Panc1 (cell line): ENCODE measurements at regions not wholly inside any gene's neighbourhood (a gene's known extent, or its start where the extent isn't known, plus 50 kb on each side); places are given as distances from the start of the nearest gene placed in this dataset.

Source experiments
- ATAC-seq: fragments of 200-7000 bp; cut with Tn5 transposase; 2 replicates; pipeline ENCODE4 v1.9.1; 2020; ENCODE audit warnings: mild to moderate bottlenecking, moderate library complexity
- BruUV-seq: library from RNA; stranded (reverse); fragments of 400-500 nt; replicated peaks from 2 replicates; lab custom pipeline; 2021; lab: Mats Ljungman, UMichigan
- CTCF ChIA-PET: fragments of 300-600 bp; sonication (Branson Sonifier 250); formaldehyde crosslinking; loops from one replicate; lab custom pipeline; 2022; ENCODE audit warnings: antibody characterized with exemption; lab: Charles Lee
- POLR2A ChIA-PET: fragments of 300-600 bp; sonication (Branson Sonifier 250); formaldehyde crosslinking; loops from one replicate; lab custom pipeline; 2022; ENCODE audit warnings: antibody characterized with exemption; lab: Charles Lee
- DNase-seq: peaks from one replicate; pipeline ENCODE4 v3.0.0-alpha.2; 2010; ENCODE audit warnings: low read depth, low spot score
- H3K27ac ChIP-seq: 2 replicates; pipeline ENCODE4 v1.5.1; 2011; ENCODE audit warnings: mild to moderate bottlenecking, low read length, inconsistent platforms
- H3K27me3 ChIP-seq: fragments of 200-500 bp; sonication (Bioruptor generic); 2 replicates; pipeline ENCODE4 v1.6.0; 2014; ENCODE audit warnings: low read length, inconsistent platforms; ENCODE audit not compliant: control insufficient read depth, insufficient read depth
- H3K36me3 ChIP-seq: fragments of 200-500 bp; sonication (Bioruptor generic); 2 replicates; pipeline ENCODE4 v1.5.1; 2014; ENCODE audit warnings: inconsistent platforms, mild to moderate bottlenecking, low read length, moderate library complexity; ENCODE audit not compliant: control insufficient read depth, insufficient read depth
- H3K4me1 ChIP-seq: 2 replicates; pipeline ENCODE4 v1.5.1; 2011; ENCODE audit warnings: inconsistent platforms, mild to moderate bottlenecking, low read length, moderate library complexity; ENCODE audit not compliant: control insufficient read depth, insufficient read depth
- H3K4me3 ChIP-seq, 2 experiments: 2 replicates each; pipeline ENCODE4 v1.5.1; 2011 to 2012; ENCODE audit warnings: low read depth in 2 of 2, low read length in 2 of 2, mild to moderate bottlenecking in 2 of 2, inconsistent platforms in 1 of 2, moderate library complexity in 1 of 2
- H3K9me3 ChIP-seq: fragments of 200-500 bp; sonication (Bioruptor generic); 2 replicates; pipeline ENCODE4 v1.5.1; 2014; ENCODE audit warnings: low read depth, mild to moderate bottlenecking, inconsistent platforms, low read length, moderate library complexity; ENCODE audit not compliant: control insufficient read depth, insufficient read depth
- POLR2AphosphoS5 ChIP-seq: IDR thresholded peaks from 2 replicates; pipeline ENCODE4 v1.6.1; 2012; ENCODE audit warnings: mild to moderate bottlenecking, low read depth, low read length, moderate library complexity
- SIN3A ChIP-seq: IDR thresholded peaks from 2 replicates; pipeline ENCODE4 v1.6.1; 2012; ENCODE audit warnings: low read depth, mild to moderate bottlenecking, low read length, moderate library complexity, borderline replicate concordance; ENCODE audit not compliant: insufficient read depth
- TCF7L2 ChIP-seq: IDR thresholded peaks from 2 replicates; pipeline ENCODE4 v1.6.1; 2011; ENCODE audit warnings: mild to moderate bottlenecking, low read depth, low read length, inconsistent platforms
- in situ Hi-C: cut with HindIII; loops from 2 replicates; pipeline ENCODE4 v1.10.0; 2016; ENCODE audit warnings: low sequenced_read_pairs, low pct_unique_long_range_greater_than_20kb
- intact Hi-C: fragments of 100-400 bp; cut with micrococcal nuclease; formaldehyde crosslinking; loops from one replicate; pipeline ENCODE4 v1.10.0; 2022; ENCODE audit not compliant: unreplicated experiment
- TF ChIP-seq, protein P1 (sequence below), 2 experiments: IDR thresholded peaks; 2 replicates each; pipeline ENCODE4 v1.6.1; 2011 to 2012; ENCODE audit warnings: low read depth in 2 of 2, control low read depth in 1 of 2, low read length in 1 of 2, mild to moderate bottlenecking in 1 of 2, moderate library complexity in 1 of 2; ENCODE audit not compliant: insufficient read depth in 1 of 2
- TF ChIP-seq, protein P2 (sequence below): fragments of 450-650 bp; IDR thresholded peaks from 2 replicates; pipeline ENCODE4 v1.5.1; 2017; ENCODE audit warnings: mild to moderate bottlenecking

DNA sequence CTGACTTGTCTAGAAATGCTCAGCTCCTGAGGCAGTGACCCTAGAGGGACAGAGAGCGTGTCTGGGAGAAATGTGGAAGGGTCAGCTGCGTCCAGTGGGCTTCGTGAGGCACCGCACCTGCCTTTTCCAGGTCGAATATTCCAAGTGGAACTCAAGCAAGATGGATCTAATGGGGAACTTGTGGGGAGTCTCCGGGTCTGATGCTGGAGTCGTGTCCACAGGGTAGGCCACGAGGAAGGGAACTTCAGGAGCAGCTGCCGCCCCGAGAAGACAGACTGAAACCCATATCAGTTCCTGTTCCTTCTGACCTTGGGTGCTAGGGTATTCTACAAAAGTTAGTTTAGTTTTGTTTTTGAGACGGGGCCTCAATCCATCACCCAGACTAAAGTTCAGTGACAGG, 67.5 kb downstream of the TNFAIP2 start:
- Histone ChIP-seq H3K27me3 (no peaks in the 10 kb centered on the region), H3K4me3 (no peak overlapping the region), H3K27ac (no peak overlapping the region), H3K9me3 (no peaks in the 10 kb centered on the region), H3K36me3 (no peaks in the 10 kb centered on the region), H3K4me1 (peaks cover 7% of the 10 kb centered on the region)
- no TSS peak for BruUV-seq
- ATAC-seq = no peak
- DNase-seq = no peak
- POLR2A ChIA-PET = no interaction called here
- TF ChIP-seq TCF7L2 = no peak
- TF ChIP-seq, protein P1, sequence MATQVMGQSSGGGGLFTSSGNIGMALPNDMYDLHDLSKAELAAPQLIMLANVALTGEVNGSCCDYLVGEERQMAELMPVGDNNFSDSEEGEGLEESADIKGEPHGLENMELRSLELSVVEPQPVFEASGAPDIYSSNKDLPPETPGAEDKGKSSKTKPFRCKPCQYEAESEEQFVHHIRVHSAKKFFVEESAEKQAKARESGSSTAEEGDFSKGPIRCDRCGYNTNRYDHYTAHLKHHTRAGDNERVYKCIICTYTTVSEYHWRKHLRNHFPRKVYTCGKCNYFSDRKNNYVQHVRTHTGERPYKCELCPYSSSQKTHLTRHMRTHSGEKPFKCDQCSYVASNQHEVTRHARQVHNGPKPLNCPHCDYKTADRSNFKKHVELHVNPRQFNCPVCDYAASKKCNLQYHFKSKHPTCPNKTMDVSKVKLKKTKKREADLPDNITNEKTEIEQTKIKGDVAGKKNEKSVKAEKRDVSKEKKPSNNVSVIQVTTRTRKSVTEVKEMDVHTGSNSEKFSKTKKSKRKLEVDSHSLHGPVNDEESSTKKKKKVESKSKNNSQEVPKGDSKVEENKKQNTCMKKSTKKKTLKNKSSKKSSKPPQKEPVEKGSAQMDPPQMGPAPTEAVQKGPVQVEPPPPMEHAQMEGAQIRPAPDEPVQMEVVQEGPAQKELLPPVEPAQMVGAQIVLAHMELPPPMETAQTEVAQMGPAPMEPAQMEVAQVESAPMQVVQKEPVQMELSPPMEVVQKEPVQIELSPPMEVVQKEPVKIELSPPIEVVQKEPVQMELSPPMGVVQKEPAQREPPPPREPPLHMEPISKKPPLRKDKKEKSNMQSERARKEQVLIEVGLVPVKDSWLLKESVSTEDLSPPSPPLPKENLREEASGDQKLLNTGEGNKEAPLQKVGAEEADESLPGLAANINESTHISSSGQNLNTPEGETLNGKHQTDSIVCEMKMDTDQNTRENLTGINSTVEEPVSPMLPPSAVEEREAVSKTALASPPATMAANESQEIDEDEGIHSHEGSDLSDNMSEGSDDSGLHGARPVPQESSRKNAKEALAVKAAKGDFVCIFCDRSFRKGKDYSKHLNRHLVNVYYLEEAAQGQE (IDR thresholded peaks at IDR 0.05; ENCODE audit: insufficient read depth in 1 of 2, low read depth in 2 of 2, low read length in 1 of 2) = no peak
- TF ChIP-seq, protein P2, sequence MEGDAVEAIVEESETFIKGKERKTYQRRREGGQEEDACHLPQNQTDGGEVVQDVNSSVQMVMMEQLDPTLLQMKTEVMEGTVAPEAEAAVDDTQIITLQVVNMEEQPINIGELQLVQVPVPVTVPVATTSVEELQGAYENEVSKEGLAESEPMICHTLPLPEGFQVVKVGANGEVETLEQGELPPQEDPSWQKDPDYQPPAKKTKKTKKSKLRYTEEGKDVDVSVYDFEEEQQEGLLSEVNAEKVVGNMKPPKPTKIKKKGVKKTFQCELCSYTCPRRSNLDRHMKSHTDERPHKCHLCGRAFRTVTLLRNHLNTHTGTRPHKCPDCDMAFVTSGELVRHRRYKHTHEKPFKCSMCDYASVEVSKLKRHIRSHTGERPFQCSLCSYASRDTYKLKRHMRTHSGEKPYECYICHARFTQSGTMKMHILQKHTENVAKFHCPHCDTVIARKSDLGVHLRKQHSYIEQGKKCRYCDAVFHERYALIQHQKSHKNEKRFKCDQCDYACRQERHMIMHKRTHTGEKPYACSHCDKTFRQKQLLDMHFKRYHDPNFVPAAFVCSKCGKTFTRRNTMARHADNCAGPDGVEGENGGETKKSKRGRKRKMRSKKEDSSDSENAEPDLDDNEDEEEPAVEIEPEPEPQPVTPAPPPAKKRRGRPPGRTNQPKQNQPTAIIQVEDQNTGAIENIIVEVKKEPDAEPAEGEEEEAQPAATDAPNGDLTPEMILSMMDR = no peak
- no peak for TF ChIP-seq POLR2AphosphoS5
- no peak for TF ChIP-seq SIN3A
- in situ Hi-C loops = no loop called here
- intact Hi-C loops = no loop called here
- CTCF ChIA-PET = no interaction called here

DNA sequence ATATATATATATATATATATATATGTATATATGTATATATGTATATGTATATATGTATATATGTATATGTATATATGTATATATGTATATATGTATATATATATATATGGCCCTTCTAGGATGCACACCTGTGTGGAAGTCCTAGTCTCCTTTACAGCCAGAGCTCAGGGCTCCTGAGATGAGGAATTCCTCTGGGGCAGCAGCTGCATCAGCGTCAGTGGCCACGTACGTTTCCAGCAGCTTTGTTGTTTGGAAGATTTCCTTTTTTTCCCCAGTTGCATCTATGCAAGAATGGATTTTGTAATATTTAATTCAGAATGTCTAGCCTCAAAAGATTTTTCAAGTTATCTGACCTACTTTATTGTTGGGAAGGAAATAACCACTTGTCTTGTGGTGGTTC, 68.6 kb downstream of the TNFAIP2 start:
- TF ChIP-seq, protein P1 (IDR thresholded peaks at IDR 0.05; ENCODE audit: insufficient read depth in 1 of 2, low read depth in 2 of 2, low read length in 1 of 2) = no peak
- TF ChIP-seq POLR2AphosphoS5 (no peak), SIN3A (no peak)
- BruUV-seq = no TSS peak
- CTCF ChIA-PET = no interaction called here
- no peak overlapping the region for H3K27ac ChIP-seq
- no peak for DNase-seq
- no peaks in the 10 kb centered on the region for H3K9me3 ChIP-seq
- no peak for ATAC-seq
- H3K4me3 ChIP-seq = no peak overlapping the region
- POLR2A ChIA-PET = no interaction called here
- in situ Hi-C loops = no loop called here
- H3K27me3 ChIP-seq = no peaks in the 10 kb centered on the region
- no peaks in the 10 kb centered on the region for H3K36me3 ChIP-seq
- intact Hi-C loops = no loop called here
- H3K4me1 ChIP-seq = peaks cover 7% of the 10 kb centered on the region
